GM18519 (cell line): ENCODE measurements at regions not wholly inside any gene's neighbourhood (a gene's known extent, or its start where the extent isn't known, plus 50 kb on each side); places are given as distances from the start of the nearest gene placed in this dataset.
"Not testable (repeated sequence)": the region's sequence is repeated elsewhere in the genome, so short reads cannot be mapped to it uniquely, and the experiment has no call there.

Source experiments
- ATAC-seq: cut with Tn5 transposase; IDR thresholded peaks from one replicate; pipeline ENCODE4 v1.9.1; 2021; ENCODE audit warnings: mild to moderate bottlenecking, moderate library complexity; ENCODE audit not compliant: unreplicated experiment, low FRiP score

DNA sequence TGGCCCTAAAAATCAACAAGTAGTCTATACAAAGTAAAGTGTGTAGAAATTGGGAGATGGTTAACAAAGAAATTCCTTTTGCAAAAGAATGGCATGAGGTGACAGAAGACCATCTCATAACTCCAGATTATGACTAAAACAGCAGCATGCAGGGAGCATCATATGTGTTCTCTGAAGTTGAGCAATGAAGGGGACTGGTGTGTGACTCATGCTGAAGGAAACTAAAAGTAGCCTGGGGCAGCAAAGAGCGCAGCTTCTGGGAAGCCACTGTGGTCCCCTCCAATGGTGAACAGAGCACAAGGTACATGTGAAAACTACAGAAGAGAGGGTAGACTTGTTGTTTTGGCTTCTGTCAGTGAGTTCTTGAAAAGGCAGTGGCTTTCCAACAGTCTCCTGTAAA, 133.4 kb downstream of the MACC1 start:
- ATAC-seq: no peak

DNA sequence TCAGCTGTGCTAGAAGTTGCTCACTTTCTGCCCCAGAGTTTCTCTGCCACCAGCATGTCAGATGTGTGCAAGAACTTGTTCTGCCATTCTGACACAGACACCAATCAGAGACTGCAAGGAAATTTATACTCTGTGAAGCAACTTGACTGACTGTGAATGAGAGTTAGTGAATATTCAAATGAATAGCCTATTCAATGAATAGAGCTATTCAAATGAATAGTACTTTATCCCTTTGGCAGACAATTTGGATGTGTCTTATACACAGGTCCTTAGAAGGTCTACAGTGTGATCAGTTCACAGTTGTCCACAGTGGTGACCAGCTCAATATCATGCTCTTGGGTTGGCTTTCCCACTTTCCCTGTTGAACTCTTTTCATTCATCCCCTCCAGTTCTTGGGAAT, 138.1 kb downstream of the MACC1 start:
- no peak for ATAC-seq

- ATAC-seq: no peak
These were observed 140.3 kb downstream of the MACC1 start for GRCh38 chr7:20076835-20077234.

DNA sequence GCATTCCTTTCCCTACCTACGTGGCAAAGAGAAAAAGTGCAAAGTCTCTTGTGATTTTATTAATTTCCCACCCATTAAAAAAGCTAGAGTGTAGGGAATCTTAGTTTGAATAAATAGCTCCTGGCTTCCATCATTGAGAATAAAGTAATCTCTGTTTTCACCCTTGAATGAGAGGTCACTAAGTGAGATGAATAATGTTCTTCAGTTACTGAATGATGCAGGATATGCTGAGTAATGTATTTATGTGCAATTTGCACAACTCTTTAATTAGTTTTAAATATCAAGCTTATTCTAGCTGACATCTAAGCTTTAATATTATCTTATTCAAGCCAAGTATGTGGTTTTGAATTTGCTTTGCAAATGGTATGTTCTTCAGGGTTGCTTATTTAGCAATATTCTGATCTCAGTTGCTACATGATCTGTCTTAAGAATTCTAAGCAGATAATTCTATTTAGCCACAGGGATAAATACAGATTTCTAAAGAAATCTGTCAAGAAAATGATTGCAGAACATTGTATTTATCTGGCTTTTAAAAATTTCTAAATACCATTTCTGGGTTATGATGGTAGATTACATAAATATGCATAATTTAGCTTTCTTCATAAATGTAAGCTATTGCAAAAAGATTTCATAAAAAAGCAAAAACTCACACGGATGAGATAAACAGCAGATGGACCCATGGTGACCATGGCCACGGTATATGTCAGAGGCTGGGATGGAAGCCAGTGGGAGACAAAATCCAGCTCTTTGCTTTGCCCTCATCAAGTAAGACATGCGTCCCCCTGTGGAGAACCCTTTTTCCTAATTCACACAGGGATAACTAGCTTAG, 141.0 kb downstream of the MACC1 start:
- ATAC-seq: no peak

- ATAC-seq: no peak
These were observed 141.7 kb downstream of the MACC1 start for GRCh38 chr7:20075440-20075839.

DNA sequence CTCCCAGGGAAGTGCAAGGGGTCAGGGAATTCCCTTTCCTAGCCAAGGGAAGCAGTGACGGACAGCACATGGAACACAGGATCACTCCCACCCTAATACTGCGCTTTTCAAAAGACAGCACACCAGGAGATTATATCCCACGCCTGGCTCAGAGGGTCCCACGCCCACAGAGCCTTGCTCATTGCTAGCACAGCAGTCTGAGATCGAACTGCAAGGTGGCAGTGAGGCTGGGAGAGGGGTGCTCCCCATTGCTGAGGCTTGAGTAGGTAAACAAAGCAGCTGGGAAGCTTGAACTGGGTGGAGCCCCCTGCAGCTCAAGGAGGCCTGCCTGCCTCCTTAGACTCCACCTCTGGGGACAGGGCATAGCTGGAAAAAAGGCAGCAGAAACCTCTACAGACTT, 149.2 kb downstream of the MACC1 start:
- ATAC-seq: not testable (repeated sequence)

GRCh38 chr7:20064974-20065862, 152.0 kb downstream of the MACC1 start:
- peak; percentile 97 for ATAC-seq

- ATAC-seq: no peak
These were observed 152.8 kb downstream of the MACC1 start for GRCh38 chr7:20064181-20064970.

DNA sequence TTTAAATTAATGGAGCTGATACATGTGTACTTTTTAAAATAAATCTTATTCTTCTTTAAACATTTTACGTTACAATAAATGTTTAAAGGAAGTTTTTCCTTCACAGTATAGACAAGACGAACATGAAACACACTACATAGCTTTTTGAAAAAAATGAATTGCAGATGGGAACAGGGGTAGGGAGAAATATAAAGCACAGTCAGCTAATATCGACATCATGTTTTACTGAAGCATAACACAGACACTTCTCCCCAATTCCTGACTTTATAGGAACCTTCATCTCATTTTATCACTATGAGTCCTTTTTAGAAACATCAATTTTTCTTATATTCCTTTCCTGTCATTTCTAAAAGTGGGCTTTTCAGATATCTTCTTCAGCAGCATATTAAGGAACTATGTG, 153.5 kb downstream of the MACC1 start:
- no peak for ATAC-seq

DNA sequence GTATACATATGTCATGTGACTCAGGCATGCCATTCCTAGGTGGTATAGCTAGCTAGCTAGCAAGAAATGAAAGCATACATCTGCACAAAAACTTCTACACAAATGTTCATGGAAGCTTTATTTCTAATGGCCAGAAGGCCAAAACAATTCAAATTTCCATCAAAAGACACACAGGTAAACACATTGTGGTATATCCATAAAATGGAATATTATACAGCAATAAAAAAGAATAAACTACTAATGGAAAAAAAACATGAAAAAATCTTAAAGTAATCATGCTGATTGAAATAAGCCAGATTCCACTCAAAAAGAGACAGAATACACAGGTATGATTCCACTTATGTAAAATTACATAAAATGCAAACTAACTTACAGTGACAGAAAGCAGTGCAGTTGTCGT, 154.3 kb downstream of the MACC1 start:
- ATAC-seq: no peak

DNA sequence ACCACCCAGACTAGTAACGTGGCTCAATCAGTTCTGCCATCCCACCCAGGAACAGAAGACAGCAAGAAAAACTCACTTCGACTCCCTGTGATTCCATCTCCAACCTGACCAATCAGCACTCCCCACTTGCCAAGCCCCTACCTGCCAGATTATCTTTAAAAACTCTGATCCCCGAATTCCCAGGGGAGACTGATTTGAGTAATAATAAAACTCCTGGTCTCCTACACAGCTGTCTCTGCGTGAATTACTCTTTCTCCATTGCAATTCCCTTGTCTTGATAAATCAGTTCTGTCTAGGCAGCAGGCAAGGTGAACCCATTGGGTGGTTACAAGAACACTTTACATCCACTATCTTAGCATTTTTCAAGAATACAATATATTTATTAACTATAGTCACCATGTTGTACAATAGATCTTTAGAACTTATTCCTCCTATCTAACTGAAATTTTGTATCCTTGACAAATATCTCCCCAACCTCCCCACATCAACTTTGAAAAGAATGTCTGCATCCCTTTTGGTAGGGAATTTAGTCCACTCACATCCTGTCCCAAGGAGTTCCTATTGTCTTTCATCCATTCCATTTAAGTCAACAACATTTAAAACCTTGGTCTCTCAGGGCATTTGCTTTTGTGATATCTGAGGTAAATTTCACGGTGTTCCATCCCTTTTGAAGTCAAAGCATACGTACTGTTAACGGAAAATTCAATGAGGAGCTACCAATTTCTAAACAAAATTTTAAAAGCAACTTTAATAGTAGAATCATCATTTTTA, 163.7 kb downstream of the MACC1 start:
- ATAC-seq: no peak

DNA sequence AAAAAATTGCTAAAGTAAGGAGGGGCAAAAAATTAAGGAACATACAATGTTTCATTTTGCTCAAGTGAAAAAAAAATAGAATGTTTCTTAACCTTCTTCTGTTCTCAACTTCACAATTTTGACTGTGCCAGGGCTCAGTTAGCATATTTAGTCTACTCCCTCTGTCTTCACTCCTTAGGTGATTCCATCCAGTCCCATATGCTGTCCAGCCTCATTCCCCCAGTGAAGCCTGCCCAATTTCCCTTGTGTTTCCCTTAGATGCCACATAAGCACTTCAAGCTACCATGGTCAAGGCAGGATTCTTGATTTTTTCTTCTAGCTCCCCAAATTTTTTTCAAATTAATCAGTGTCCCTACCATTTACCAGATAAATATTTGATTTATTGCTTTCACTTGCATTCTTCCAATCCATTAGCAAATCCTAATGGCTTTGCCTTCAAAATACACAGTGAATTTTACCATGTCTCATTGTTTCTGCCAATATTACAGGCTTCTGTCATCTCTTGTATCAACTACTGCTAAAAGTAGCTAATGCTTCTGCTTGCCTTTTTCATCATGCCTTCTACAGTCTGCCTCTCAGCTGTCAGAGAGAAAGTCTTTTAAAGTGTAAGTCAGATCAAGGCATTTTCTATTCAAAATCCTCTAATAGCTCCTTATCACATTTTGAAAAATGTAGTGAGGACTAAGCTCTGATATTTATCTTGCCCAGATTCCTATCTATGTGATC, 166.8 kb downstream of the MACC1 start:
- ATAC-seq: no peak

GRCh38 chr7:20038676-20039075, 178.5 kb downstream of the MACC1 start:
- ATAC-seq: no peak

DNA sequence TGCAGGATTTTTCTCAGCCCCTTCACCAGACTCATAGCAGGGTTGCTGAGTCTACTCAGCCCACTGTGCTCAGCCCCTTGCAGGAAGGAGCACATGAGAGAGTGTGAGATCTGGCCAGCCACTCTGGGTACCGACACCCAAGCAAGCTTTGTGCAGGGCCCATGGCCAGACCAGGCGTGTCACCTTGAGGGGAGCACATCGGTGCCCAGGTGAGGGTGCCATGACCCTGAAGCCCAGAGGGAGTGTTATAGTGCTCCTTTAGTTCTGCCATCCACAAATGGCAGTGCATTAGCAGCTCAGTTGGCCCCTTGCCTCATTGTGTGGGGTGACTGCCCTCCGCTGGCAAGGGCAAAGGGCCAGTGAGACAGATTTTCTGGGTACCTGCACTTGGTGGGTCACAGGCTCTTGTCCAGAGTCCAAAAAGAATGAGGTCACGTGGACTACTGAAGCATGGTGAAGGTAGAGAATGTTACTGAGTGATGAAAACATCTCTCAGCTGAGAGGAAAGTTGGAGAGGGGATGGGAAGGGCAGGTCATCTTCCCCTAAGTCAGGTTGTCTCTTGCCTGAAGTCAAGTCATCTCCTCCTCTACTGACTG, 181.8 kb downstream of the MACC1 start:
- no peak for ATAC-seq

DNA sequence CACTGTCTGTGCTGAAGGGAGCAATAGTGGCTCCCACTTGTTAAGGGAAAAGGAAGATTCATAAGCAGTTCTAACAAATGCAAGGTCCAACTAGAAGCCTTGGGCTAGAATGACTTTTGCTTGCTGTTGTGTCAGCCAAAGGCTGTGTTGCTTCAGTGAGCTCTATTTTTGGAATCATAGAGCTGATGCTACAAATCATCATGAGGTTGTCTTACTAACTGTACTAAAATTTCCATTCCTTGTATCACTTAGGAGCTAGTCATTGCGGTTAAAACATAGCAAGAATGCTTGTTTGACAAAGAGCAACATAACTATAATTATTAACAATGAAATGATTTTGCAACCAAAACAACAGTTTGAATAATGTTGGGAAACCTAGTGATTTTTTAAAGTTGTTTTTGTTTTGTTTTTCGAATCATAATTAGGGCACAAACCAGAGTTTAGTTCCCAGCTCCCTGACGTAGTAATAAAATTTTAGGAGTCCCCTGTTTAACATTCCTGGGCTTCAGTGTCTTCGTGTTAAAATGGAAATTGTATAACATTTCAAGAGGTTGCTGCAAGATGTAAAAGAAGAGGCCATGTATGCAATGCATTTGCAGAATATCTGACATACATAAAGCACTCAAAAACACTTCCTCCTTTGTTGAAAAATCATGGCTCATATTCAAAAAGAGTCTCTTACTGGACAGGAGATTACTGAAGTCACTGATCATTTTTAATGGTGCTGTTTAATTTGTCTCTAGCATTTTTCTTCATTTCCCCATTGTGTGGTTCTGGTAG, 183.4 kb downstream of the MACC1 start:
- no peak for ATAC-seq

DNA sequence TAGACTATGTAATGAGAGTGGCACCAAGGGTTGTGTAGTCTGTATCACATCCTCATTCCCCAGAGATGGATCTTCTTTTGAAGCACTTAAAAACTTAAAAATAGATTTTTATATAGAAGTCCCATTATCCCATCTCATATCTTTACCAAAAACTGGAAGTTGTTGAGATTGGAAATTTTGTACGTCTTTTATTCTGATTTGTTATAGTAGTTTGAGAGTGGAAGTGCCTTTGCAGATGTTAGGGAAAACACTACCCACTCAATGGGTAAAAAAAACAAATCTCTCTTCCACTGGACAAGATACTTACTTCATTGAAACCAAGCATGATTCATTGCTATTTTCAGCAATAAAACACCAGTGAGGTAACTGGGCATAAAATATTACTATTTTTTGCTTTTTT, 184.4 kb downstream of the MACC1 start:
- ATAC-seq: no peak

GRCh38 chr7:20030915-20031362, 186.2 kb downstream of the MACC1 start:
- peak; percentile 57 for ATAC-seq

DNA sequence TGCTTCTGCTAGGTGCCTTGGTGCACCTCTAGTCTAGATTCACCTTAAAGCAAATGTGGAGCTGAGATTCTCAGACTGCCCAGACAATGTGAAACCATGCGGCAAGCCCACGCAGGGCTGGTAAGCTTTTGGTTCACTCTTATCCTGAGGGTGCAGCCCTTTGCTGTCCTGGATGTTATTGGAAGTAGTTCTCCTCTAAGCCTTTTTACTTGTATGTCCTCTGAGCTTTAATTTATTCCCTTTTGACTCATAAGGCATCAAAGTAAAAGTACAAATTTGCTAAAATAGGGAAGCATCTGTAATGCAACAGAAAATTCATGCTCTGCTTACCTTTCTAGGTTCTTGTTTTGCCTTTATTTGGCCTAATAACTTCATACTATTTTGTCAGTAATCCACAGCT, 186.8 kb downstream of the MACC1 start:
- peak; percentile 65 for ATAC-seq
